ENCODE measurements at regions not wholly inside any gene's neighbourhood (a gene's known extent, or its start where the extent isn't known, plus 50 kb on each side); places are given as distances from the start of the nearest gene placed in this dataset.

- DNase-seq: peak in 3 of 10 donors; percentile 11 to 24 (median 14)
- intact Hi-C loops (cut with DNase I): loop anchor here (1.0 kb wide), 1 partner anchor 826 kb away; no protein-coding TSS in a partner anchor
These were observed 88.0 kb upstream of the TMEM260 start for GRCh38 chr14:56491299-56492285.

GRCh38 chr14:56494167-56494566 is 85.4 kb upstream of the TMEM260 start:
- no peak for DNase-seq
- intact Hi-C loops (cut with DNase I): no loop called here

GRCh38 chr14:56498112-56498511 is 81.5 kb upstream of the TMEM260 start:
- intact Hi-C loops (cut with DNase I): no loop called here
- DNase-seq: no peak

GRCh38 chr14:56501909-56502530 is 77.6 kb upstream of the TMEM260 start:
- no peak for DNase-seq
- intact Hi-C loops (cut with DNase I): no loop called here

GRCh38 chr14:56505361-56505760 is 74.2 kb upstream of the TMEM260 start:
- intact Hi-C loops (cut with DNase I): no loop called here
- DNase-seq: no peak

GRCh38 chr14:56512521-56512920 is 67.1 kb upstream of the TMEM260 start:
- intact Hi-C loops (cut with DNase I): no loop called here
- DNase-seq: no peak

GRCh38 chr14:56514663-56515371 is 64.8 kb upstream of the TMEM260 start:
- intact Hi-C loops (cut with DNase I): no loop called here

GRCh38 chr14:56515739-56516138 is 63.9 kb upstream of the TMEM260 start:
- no peak for DNase-seq
- intact Hi-C loops (cut with DNase I): no loop called here

More at GRCh38 chr14:56514663-56515371, 64.8 kb upstream of the TMEM260 start:
- DNase-seq: no peak

GRCh38 chr14:56522403-56522802 is 57.2 kb upstream of the TMEM260 start:
- no peak for DNase-seq
- intact Hi-C loops (cut with DNase I): no loop called here

GRCh38 chr14:56524971-56525677 is 54.5 kb upstream of the TMEM260 start:
- no peak for DNase-seq
- intact Hi-C loops (cut with DNase I): no loop called here

GRCh38 chr14:56528927-56529326 is 50.7 kb upstream of the TMEM260 start:
- no peak for DNase-seq
- intact Hi-C loops (cut with DNase I): no loop called here

Measured in posterior cingulate gyrus (tissue), 11 donors.